ENCODE measurements at regions not wholly inside any gene's neighbourhood (a gene's known extent, or its start where the extent isn't known, plus 50 kb on each side); places are given as distances from the start of the nearest gene placed in this dataset.

DNA sequence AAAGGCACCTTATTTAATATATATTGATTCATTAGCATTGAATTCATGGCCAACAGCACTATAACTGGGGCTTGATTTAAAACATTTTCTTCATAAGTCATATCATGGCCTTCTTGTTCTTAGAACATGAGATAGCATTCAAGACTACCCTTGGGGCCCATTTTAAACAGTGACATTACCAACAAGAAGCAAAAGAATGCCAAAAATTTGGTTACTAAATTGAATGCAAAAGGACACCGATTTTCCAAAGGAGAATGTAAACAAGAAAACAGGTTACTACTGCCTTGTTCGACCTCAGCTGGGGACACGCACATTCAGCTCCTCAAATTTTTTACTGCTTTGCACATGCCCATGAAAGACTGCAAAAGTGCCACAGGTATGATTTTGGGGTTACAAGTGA lies 219.4 kb upstream of the TLE4 start:
- DNase-seq (ENCODE audit: low read depth) = no peak

DNA sequence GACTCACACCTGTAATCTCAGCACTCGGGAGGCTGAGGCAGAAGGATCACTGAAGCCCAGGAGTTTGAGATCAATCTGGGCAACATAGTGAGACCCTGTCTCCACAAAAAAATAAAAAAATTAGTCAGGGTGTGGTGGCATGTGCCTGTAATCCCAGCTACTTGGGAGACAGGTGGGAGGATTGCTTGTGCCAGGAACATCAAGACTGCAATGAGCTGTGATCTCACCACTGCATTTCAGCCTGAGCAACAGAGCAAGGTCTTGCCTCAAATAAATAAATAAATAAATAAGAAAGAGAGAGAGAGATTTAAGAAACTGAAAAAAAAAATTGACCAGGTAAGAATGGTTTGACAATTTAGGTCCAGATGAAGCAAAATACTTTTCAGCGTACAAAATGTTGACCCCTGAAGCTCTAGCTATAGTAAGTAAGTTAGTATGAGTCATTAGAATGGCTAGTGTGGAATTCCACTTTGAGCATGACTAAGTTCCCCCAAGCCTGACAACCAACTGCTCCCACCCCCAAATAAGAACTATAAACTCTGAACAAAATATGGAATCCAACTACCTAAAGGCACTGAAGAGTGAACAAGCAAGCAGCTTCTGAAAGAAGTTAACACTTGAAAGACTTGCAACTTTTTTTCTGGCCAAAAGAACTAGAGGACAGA lies 217.8 kb upstream of the TLE4 start:
- no peak for DNase-seq (ENCODE audit: low read depth)

DNA sequence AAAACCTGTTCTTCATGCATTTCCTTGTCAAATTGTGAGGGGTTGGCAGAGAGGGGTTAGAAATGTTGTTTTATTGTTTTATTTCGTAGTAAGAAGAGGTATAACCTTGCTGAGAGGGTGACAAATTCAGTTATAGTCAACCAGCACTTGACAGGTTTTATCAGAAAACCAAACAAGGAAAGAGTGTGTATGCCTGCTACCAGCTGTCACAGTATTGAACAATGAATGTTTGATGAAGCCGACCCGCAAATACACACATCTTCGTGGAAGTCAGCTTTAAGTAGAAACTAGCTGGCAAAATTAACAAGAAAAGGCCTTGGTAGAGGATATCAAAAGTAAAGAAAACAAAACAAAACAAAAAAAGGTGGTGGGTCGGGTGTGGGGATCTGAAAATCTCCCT lies 214.6 kb upstream of the TLE4 start:
- no peak for DNase-seq (ENCODE audit: low read depth)

DNA sequence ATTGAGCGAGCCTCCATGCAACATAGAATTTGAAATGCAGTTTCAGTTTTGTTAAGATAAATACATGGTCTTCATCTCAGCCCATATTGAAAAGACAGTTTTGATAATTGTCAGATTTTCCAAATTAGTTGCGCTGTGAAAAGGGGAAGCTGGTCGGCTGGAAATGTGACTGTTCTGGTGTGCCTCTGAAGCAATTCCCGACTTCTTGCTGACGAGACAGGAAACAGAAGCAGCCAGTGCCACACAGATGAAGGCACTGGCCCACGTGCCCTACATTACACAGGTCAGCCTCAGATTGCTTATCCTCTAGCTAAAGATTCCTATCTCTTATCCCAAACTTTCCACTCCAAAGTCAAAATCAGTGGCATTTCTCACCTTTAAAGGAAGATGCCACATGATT lies 214.1 kb upstream of the TLE4 start:
- DNase-seq (ENCODE audit: low read depth) = no peak

DNA sequence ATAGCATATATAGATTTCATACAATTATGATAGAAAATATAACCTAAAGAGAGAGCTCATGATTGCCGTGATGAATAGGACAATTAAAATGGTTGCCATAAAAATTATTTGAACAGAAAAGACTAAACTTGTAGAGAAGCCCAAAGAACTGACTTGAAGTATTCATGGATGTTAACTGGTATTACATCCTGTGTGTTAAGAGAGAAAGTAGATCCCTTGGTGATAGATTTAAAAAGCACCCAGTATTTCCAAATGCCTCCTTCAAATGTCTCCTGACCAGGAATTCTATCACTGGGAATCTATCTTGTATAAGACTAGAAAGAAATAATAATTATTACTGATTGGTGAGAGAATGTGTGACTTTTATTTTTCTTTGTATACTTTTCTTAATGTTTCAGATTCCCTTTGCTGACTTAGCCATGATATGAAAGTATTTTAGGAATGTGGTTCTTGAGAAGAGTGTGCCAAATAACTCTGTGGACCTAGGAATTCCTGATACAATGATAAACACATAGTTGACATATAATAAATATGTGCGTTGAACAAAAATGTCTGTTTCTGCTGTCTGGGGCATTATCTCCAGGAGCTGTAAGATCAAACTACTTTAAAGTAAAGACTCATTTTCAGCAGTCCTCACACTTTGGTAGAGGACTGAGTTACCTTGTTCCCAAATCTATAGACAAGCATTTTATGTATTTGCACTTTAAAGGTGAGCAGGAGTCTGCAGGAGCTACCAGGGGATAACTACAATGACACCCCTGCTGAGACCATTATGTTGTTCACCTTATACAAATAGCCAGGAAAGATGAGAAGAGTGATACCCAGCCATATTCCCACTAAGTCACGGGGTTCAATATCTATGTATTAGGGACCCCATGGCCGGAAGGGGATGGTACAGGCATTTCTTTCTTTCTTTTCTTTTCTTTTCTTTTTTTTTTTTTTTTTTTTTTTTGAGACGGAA lies 211.1 kb upstream of the TLE4 start:
- no peak for DNase-seq (ENCODE audit: low read depth)

DNA sequence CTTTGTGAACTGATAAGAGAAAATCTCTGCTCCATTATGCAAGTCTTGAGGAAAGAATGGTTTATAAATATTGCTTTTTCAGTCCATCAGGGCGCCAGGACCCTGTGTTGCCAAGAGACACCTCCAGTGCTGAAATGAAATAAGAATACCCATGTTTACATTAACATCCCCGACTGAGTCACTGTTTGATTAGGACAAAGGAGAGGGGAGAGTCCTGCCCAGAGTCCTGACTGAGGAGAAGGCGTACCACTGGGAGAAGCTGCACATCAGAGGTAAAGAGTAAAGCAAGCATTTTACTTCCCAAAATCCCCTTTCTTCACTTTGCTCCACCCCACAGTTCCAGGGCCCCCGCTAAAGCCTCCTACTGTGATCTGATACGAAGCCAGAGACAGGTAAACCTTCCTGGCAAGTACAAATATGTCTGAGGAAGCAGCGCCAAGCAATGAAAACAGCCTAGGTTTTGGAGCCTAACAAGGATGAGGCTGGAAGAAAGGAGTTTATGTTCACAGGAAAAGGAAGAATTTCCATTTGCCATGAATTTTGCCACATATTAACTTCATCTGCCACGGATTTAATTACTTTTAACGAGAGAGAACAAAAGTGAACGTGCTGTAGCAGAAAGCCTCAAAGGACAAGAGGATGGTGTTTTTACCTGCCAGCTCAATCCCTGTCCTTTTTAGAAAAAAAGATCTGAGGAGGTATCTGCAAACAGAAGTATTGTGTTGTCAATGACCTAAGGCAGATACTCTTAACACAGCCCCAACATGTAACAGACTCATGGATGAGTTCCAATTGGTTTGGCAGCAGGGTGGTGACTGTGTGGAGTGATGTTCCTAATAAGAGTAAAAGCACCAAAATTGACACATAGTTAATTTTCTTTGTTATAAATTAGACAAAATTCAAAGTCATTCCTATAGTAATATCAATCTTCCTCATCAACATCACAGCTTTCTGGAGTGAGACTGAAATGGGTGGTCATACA lies 209.4 kb upstream of the TLE4 start:
- no peak for DNase-seq (ENCODE audit: low read depth)

DNA sequence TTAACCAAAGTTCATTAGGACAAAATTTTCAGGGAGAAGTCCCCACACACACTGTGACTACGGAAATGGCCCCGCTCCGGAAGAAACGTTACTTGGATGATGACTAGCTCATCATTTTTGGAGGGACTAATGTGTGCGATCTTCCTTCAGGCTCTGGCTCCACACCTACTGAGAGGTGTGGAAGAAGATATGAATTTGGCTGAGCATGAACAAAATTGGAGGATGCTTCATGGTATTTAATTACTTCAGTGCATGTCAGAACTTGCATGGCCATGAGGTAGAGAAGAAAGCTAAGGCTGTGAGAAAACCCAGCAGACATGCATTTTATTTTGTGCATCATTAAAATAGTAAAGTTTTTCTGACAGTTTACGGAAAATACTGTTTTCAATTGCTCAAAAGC lies 202.1 kb upstream of the TLE4 start:
- no peak for DNase-seq (ENCODE audit: low read depth)

DNA sequence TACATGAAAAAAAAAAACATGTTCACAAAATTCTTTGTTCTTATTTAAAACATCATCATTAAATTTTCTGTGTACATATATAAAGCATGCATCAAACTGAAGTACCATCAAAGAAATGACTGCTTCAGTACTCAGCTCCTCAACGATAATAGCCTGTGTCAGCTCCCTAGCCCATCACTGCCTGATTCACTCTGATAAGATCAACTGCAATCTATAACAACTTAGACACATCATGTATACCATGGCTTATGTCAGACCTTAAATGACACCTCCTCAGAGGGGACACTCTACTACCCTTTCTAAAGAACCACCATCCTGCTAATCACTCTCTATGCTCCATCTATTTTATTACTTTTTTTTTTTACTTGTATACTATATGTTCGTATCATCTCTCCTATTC lies 200.5 kb upstream of the TLE4 start:
- no peak for DNase-seq (ENCODE audit: low read depth)

DNA sequence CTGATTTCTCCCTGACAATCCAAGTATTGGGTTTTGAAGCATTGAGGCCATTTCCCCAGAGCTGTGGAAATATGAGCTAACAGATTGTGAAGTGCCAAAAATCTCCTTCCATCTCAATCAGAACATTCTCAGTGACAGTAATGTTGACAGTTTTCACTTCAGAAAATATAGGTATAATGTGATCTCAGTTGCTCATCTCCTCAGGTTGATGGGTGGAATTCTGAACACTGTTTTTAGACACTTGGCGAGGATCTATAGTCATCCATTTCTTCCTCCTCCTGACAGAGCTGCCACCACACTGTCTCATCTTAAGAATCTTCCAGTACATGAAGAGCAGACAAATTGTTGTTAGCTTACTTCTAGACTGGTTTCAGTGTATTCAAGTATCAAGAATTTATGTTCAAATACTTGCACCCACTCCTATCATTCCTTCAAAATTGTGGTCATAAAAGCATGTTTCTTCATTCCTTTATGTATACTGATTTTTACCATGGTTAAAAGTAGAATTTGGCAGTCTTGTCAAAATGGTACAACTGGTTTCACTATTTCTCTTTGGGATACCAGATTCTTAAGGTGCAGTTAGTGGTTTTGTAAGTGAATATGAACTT lies 199.7 kb upstream of the TLE4 start:
- DNase-seq (ENCODE audit: low read depth) = no peak

DNA sequence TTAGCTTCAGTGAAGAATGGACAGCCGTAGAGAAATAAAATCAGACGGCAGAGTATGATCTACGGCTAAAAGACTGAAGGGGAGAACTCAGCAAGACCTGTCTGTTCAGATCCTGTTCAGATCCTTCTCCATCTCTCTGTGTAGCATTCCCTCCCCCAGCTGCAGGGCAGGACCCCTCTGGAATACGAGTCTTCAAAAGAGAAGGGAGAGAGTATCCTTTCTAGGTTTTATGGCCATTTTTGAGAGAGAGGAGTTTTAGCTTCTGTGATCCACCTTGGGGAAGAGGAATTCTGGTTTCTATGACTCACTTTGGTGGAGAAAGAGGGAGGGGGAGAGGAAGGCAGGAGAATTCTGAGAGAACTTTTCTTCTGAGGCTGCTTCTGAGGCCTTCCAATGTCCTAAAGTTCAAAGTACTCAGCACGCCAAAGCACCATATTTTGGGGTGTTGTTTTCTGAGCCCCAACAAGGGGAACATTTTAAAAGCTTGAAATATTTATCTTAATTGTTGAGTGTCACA lies 194.4 kb upstream of the TLE4 start:
- DNase-seq (ENCODE audit: low read depth) = no peak

DNA sequence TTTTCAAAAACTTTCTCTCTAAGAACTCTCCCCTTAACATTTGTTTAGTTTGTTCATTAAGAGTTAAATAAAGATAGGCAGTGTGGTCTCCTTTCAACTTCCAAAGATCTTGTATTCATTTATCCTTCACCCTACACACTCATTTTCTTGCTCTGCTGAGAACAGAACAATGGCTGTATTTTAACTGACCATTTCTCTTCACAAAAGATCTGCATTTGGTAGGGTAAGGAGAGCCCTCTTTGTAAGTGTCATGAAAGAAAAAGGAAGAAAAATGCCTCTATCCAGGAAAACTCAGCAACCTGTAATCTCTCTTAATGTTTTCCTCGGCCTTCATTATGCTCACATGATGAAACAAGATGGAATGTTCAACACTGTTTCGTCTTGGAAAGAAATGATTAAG lies 193.7 kb upstream of the TLE4 start:
- no peak for DNase-seq (ENCODE audit: low read depth)

DNA sequence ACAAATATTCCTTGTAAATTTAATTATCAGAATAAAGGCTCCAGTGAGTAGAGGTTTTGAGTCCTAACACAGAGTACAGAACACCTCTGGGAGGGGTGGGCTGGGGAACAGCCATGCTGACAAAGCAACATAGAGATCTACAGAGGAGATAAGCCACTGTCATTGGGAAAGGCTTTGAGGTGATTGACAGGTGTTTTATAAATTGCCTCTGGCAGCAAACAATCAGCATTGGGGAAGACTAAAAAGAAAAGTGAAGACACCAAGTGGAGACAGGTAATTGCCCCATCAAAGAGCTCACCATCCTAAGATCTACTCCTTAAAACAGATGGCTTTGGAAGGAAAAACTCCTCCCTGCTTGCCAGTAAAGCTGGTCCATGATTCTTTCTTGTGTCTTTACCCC lies 189.7 kb upstream of the TLE4 start:
- no peak for DNase-seq (ENCODE audit: low read depth)

DNA sequence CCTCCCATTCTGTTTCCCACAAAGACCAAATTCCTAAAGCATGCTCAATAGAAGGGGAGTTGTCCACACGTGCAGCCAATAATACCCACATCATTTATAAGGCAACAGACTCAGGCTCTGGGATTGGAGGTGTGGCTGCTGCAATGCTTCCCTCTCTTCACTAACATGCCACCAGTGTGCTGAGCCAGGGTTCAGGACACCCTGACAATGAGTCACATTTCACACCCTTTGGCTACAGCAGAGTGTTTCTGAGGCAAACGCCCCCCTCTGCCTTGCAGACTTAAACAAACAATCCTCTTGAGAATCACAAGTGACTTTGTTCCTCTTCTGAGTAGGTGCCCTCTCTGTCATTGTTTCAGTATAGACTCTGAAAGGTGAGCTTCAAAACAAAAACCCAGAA lies 189.3 kb upstream of the TLE4 start:
- DNase-seq (ENCODE audit: low read depth) = no peak

DNA sequence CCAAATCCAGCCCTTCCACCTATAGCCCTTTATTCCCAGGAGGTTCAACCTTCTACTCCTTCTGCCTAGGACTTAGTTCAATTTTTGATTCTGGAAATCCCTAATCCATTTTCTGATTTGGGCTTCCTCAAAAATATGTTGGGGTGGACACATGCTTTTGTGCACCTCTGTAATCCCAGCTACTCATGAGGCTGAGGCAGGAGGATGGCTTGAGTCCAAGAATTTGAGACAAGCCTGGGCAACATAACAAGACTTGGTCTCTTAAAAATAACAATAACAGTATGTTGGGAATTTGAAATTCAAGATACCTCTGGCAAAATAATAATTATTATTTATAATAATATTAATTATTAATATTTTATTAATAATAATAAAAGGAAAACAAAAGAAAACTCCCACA lies 188.7 kb upstream of the TLE4 start:
- no peak for DNase-seq (ENCODE audit: low read depth)

DNA sequence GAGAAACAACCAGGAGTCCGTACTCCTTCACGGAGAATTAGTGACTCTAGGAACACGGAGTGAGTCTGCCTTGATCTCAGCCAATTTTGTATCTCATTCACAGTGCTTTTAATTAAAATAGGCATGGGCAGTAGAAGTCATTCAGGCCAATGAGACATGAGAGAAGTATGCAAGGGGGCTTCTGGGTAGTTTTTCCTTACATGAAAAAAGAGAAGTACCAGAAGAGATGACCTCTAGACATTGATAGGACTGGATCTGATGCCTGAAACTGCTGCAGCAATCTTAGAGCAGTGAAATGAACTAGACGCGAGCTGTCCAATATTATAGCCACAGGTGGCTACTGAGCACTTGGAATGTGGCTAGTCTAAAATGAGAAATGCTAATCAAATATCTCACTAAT lies 187.7 kb upstream of the TLE4 start:
- no peak for DNase-seq (ENCODE audit: low read depth)

DNA sequence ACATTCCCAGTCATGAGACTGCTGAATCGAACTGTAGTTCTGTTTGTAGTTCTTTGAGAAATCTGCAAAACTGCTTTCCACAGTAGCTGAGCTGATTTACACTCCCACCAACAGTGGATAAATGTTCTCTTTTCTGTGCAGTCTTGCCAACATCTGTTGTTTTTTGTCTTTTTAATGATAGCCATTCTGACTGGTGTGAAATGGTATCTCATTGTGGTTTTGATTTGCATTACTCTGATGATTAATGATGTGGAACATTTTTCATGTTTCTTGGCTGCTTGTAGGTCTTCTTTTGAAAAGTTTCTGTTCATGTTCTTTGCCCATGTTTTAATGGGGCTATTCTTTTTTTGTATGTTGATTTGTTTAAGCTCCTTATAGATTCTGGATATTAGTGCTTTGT lies 187.3 kb upstream of the TLE4 start:
- no peak for DNase-seq (ENCODE audit: low read depth)

DNA sequence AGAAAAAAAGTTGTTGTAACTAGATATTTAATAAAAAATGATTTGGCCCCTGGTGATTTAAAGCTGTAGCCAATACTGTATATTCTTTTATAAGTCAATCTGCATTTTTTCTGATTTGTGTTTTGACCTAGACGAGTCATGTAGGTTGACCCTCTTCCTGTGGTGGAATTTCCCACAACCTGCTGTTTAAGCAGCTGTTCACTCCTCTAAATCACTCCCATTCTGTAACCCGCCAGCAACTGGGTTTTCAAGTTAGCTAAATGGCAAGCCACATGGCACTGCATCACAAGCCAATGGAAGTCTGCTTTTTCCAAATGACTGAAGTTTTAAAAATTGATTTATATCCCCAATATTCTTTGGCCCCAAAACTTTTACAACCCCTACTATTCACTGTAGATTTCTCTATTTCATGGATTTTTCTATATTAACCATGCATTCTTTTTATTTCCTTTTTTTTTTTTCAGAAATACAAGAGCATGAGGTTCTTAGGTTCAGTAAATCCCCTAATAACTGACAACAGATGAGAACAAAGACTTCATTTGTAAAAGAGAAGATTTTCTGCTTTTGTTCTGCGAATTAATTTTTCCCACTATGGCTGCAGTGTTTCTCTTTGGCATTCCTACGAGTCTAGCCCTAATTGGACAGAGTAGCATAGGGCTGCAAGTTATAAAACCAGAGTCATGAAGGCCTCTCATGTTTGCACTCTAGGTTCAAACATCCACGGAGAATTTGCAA lies 184.5 kb upstream of the TLE4 start:
- no peak for DNase-seq (ENCODE audit: low read depth)

DNA sequence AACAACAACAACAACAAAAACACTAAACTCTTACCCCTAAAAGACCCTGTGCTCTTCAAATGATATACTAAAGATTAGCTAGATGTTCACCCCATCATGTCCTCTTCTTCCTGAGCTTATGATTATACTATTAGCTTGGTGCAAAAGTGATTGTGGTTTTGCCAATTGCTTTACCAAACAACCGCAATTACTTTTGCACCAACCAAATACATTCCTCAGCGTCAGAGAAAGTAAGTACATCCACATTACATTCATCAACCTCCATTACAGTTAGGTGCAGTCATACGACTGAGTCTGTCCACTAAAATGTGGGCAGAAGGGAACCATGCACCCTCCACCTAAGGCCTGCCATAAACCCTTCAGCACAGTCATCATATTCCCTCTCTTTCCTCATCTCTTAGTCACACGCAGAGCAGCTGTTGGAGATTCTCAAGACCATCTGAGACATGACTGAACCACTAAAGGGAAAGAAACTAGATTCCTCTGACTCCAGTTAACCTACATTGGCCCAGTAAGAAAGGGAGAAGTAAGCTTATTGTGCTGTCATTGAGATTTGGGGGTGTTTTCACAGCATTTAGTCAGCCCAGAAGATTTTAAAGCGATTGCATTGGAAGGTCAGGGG lies 181.6 kb upstream of the TLE4 start:
- no peak for DNase-seq (ENCODE audit: low read depth)

DNA sequence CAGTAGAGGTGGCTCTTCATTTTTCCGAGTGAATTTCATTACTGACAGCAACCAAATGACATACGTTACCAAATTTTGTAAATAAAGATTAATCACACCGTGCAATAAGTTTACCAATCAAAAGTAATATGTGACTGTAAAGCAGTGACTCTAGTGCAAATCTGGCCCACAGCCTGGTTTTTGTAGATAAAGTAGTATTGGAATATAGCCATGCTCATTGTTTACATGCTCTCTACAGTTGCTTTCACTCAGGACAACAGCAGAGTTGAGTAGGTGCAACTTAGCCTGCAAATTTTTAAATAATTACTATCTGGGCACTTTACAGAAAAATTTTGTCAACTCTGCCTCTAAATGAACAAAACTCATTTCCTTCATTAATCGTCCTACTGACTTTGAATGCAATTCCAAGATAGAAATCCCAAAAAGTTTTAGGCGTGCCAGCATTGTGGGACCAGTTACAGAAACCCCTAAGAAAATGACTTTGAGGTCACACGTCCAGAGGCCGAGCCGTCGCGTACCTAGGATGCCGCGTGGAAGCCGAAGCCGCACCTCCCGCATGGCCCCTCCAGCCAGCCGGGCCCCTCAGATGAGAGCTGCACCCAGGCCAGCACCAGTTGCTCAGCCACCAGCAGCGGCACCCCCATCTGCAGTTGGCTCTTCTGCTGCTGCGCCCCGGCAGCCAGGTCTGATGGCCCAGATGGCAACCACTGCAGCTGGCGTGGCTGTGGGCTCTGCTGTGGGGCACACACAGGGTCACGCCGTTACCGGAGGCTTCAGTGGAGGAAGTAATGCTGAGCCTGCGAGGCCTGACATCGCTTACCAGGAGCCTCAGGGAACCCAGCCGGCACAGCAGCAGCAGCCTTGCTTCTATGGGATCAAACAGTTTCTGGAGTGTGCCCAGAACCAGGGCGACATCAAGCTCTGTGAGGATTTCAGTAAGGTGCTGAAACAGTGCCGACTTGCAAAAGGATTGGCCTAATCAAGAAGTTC lies 180.7 kb upstream of the TLE4 start:
- DNase-seq (ENCODE audit: low read depth) = no peak

Data from stimulated activated CD8-positive, alpha-beta memory T cell treated with anti-CD3 and anti-CD28 coated beads, Interleukin-15, amount 100 ng/mL, for 24 hours (primary cell).